ENCODE measurements at regions not wholly inside any gene's neighbourhood (a gene's known extent, or its start where the extent isn't known, plus 50 kb on each side); places are given as distances from the start of the nearest gene placed in this dataset.

DNA sequence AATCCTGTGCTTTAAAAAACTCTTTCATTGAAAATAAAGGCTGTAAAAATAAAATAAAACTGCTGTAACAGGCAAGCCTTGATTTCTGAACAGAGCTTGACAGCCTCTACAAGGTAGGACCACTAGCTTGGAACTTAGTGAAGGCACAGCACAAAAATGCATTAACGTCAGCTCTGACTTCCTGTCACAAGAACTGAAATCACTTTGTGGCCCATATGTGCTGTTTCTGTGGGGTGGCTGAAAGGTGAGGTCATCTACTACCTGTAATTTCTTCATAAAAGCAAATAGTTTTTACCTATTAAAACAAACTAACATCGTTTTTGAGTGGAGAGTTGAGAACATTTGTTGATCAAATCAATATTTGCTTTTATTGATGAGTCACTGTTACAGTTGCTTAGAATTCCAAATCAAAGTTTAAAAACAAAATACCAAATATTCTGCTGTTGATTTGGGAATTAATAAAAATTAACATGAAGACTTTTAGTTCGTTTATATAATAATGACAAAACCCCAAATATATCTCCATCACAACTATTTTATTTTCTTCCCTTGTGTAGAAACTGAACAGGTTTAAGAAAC, 1034.1 kb downstream of the MCTP2 start:
- no peak for DNase-seq

DNA sequence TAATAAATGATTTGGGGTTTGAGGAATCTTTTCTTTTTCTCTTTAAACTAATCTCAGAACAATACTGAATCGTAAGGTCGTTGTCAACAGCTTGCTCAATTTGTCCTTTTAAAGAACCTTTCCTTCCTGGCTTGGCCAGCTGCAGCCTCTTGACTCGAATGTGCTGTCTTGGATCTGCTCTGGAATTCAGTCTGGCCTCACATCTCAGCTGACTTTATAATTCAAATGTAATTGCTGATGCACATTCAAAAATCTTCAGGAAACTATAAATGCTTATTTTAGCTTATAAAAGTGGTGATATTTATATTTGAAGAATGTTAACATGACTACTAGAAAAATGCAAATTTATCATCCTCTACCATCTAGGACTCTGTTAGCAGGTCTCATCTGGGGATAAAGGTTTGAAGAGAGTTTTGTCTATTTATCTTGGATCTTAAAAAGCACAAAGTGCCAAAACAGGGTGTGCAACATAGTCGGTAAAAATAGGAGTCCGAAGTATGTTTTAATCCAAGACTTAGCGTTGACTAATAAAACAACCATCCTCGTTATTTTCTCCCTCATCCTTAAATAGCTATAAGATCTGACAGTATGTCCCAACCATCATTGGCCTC, 1035.2 kb downstream of the MCTP2 start:
- no peak for DNase-seq

DNA sequence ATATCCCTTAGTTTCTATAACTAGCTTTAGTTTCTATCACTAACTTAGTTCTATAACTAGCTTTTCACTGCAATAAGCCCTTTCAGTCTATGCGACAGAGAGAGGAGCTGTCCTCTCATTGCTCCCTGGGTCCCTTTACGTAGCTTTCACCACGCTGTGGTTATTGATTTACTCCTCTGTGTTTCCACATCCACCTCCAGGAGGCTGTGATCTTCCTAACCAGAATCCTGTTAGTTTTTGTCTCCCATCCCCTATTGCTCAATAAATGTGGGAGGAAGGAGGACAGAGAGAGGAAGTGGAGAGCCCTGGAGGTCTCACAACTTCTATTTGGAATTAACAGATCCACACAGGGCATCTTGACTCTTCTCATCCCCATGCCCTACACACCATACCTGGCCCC, 1036.1 kb downstream of the MCTP2 start:
- no peak for DNase-seq

DNA sequence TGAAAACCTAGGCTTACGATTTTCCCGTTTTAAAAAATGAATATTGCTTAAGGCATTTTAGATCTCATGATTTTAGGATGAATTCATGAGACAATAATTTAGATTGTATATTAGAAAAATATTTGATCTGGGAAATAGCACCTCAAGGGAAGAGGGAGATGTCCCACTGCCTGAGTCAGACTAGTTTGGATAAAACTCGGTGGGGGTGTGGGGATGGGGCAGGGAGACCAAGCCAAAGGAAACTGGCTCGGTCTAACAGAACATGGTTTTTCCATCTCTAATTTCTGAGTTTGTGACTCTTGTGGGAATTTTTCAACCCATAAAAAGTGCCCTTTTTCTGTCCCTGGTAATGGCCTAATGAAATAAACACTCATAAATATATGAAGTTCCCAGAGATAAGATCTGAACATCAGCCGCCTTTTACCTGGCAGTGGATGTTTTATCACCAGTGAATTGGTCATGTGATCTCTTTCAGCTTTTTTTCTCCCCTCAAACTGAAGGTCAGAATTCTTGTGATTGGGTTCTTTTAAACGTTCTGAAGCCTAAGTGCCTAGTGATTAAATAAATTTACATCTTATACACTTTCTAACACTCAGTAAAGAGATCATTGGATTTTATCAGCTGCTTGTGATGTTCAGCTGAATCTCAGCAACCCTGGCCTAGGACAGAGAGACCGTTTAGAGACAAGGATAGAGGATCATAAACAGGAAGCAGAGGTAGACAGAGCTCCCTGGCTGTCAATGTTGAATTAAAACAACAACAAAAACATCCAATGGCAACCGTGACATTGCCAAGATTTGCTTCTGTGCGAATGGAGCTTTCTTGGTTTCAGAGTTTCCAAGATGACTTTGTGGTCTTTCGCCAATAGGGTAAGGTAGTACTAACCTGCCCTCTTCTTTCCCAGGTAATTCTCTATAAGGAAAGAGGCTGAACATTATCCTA, 1038.2 kb downstream of the MCTP2 start:
- DNase-seq: no peak

DNA sequence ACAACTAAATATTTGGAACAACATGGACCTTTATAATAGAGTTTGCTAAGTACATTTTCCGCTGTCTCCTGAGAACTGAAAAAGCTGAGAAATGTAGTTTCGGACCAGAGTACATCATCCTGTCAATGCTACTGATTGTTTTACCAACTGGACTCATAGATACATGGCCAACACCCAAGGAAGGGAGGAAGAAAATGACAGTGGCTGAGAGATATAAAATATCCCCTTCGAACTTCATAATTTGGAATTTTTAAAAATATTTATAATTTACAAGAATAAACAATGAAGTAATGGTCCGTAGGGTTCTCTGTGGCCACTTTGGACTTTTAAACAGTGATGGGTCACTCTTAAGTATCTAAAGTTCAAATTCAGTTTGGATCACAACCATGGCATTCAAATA, 1042.7 kb downstream of the MCTP2 start:
- DNase-seq: no peak

DNA sequence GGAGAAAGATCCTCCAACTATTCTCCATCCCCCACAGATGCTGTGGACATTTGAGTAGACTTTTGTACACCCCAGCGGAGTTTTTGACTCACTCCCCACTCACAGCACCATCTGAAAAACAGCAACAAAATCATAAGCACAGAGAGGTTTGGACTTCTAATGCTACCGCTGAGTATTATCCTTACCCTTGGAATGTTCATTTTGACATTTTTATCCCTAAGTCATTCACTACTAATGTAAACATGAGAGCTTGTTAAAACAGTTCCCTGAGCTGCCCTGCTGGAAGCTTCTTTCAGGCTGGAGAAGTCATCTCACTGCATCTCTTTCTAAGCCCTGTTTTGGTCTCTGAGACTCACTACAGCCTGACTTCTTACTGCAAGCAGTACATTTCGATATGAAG, 1045.9 kb downstream of the MCTP2 start:
- no peak for DNase-seq

DNA sequence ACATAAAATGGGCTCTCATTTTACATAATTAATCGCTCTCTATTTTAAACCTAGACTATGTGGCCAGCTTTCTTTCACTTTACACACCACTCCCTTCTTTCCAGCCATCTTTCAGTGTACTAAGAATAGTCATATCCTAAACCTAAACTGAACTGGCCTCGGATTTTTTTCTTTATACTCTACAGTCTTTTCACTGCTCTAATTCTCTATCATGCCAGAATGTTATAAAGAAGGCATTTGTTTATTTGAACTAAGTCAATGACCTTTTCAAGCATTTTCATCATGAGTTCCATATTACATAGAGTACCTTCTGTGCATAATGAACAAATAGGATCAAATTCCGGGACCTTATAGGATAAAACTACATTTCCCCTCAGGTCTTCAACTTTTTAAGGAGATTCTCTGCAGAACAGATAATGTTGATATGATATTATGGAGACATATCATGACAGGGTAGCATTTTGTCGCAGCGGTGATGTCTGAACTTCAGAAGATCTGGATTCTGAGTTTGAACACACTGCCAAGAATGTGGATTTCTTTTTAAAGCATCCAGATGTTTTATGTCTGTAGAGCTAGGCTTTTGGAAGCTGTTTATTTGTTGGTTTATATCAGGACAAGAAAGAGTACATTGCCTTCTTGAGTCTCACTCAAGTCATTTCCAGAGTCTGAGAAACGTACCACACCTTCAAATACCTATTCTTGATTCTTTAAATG, 1047.3 kb downstream of the MCTP2 start:
- no peak for DNase-seq

DNA sequence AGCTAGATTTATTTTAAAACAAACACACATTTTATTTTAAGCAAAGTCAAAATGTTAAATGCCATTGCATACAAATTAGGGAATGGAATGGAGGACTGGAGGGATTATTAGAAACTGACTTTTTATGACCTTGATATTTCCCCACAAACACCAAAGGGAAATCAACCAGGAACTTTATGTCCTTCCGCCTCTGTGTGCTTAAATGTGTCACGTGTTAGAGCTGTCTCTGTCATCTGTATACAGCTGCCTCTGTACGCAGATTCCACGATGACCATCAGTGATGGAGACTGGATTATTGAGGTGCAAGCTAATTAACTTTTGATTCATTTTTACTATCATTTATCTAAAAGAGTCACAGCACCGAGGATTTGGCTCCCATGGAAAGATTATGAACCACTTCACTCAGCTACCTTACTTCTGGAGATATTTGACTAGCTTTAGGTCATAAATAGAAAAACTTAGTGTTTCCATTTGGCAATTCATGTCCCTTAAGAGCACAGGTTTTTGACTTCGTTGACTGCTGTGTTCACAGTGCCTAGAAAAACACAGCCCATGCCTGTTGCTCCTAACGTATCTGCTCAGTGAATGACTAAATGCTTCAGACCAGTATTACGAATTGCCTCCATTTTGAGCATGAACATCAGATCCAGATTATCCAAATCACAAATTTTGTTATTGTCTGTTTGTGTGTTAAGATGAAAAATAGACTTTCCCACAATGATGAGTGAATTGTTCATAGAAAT, 1048.1 kb downstream of the MCTP2 start:
- no peak for DNase-seq

DNA sequence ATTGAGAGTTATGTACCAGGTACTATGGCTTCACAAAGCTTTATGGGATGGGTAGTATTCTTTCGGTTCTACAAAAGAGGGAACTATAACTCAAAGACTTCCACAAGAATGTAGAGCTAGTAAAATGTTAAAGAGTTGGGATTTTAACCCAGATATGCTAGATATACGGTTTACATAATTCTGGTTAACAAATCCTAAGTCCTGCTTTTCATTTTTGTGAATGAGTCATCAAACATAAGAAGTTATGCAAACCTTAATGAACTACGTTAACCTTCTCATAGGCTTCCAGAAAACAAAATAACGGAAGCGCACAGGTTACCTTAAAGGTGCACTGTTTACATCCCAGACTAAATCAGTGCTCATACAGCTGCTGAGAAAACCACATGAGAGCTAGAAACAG, 1049.3 kb downstream of the MCTP2 start:
- no peak for DNase-seq

DNA sequence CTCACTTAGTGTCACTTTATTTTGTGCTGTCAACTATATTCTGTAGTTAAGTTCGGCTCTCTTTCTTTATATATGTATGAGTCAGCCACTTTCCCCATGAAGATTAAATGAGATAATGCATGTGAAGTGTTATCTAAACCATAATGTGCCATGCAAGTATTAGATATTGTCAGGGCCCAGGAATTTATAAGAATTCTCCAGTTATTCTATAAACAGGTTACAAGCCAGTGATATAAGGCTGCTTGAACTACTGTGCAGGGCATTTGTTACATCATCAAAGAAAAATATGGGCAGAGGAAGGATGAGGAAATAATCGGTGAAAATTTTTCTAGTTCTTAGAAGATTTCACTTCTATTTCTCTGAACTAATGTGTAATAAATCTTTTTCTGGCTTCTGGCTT, 1049.0 kb upstream of the NR2F2 start:
- no peak for DNase-seq

DNA sequence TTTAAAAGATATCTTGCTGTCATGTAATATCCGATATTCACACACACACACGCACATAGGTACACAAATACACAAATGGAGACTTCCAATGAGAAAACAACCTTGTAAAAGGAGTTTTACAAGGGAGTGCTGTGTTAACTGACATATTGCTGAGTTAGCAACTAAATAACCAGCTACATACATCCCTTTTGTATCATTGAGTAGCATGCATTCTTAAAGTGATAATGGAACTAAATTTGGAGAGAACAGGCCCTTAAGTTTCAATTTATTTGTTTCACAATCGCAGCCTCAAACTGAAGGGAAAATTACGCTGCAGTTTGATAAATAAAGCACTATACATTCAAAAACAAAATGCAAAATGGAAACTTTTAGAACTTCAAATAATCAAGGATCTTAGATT, 1046.0 kb upstream of the NR2F2 start:
- no peak for DNase-seq

DNA sequence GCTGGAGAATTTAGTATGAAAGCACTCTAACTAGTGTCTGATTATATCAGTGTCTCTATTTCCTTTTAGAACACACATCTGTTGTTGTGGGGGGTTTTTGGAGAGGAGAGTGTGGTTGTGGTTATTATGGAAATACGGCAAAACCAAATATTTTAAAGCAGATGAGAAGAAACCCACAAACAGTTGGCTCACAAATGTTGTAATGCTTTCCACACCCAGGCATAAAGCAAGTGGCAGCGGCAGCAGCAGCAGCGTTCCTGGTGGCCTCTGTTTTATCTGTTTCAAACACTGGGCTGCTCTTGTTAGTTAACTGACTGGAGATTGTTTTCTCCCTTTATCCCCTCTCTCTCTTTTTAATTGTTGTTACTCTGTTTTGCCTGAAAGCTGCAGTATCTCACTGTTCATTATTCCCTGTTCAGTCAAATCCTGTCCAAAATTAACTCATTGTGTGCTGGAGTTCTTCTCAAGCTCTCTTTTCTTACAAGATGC, 1045.5 kb upstream of the NR2F2 start:
- DNase-seq: no peak

DNA sequence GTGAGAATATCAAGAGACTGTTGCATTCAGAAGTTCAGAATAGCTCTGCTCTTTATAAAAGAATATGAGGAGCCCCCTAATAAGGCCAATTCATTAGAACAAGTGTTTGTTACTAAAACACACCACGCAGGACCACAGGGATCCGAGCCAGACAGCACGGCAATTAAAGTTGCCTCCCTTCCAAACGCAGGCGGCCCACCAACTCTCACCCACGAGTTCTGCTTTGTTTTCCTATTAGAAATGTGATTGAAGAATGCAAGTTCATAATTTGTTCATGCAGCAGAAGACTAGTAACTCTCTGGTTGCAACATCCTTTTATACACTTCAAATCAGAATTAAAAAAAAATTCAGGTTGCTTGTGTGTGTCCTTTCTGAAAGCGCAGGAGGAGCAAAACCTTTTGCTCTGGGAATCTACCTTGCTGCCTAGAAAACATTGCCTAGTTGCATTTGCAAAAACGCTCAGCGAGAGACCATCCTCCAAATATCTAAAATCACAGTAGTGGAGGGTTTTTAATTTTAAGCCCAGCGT, 1044.1 kb upstream of the NR2F2 start:
- no peak for DNase-seq

DNA sequence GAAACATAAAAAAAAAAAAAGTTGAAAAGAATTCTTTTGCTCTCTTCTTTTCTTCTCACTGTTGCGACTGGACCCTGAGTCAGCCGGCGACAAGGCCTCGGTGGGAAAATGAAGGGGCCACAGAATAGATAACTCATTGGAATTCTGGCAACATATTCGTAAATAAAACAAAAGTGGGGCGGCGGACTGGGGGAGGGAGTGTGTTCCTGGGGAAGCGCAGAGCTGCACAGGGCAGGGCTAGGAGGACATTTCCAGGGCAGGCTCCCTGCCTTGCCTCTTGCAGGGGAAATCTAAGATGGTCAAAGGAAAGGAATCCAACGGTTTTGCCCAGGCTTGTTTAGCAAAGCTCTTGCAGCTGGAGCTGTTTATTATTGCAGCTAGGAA, 1042.8 kb upstream of the NR2F2 start:
- DNase-seq: no peak

DNA sequence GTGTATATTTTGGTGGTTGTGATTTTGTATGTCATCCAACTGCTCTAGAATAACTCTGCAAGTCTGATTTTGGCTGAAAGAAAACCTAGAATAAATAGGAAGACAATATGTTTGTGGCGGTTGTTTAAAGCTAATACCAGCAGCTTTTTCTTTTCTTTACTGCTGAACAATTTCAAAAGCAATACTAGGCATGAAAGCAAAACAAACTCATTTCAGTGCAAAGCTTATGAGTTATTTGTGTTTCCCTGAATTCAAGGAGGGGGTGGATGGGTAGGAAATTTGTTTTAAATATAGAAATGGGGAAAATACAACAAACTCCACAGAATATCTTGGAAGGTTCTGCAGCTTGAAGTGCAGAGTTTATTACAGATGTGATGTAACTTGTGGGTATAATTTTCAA, 1041.9 kb upstream of the NR2F2 start:
- no peak for DNase-seq

DNA sequence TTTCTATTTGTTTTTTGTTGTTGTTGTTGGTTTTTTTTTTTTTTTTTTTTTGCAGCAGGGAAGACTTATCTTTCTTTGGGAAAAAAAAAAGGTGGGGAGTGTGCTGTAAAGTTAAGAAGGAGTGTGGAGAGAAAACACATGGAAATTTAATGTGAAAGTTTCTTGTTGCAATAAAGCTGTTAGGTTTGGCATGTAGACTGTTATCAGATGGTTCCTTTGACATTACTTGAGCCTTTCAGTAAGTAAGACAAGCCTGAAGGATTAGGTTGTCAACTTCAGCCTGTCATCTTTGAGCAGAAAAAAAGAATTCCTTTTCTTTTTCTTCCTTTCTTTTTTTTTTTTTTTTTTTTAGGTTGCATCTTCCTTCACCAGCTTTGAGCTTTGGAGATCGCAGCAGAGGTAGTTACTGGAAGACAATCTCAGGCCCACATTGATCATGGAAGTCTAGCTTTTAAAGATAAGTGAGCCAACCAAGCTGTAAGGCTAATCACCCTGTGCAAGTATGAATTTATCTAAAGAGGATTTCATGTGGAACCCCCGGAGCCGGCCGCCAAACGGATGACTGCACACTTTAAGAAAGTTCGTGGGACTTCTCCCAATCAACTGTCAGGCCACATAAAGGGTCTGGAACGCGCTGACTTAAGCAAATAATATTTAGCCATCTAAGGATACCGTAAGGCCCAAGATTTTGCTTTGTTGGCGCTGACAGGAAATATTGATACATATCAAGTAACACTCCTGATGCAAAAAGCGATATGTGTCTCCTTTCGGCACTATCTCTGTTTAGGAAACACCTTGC, 1040.1 kb upstream of the NR2F2 start:
- no peak for DNase-seq

DNA sequence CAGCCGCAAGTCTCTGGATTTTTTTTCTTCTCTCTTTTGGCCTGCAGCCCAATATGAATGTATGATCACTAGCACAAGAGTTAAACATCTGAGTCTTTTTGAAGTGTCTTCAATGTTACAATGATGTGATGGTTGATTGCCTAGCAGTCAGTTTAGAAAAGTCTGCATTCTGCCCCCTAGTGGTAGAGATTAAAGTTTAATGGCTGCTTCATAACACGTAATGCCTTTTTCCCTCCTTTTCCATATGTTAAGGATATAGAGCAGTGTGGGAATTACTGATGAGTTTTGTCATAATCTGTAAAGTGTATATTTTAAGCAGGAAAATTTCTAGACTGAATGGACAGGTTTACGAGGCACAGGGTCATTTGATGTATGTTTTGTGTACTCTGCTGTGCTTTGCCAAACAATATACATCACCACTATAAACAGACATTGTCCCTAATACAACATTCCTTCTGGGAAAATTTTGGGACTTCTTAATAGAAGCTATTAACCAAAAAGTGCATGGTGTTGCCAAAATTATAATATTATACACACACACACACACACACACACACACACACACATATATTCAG, 1038.5 kb upstream of the NR2F2 start:
- DNase-seq: no peak

DNA sequence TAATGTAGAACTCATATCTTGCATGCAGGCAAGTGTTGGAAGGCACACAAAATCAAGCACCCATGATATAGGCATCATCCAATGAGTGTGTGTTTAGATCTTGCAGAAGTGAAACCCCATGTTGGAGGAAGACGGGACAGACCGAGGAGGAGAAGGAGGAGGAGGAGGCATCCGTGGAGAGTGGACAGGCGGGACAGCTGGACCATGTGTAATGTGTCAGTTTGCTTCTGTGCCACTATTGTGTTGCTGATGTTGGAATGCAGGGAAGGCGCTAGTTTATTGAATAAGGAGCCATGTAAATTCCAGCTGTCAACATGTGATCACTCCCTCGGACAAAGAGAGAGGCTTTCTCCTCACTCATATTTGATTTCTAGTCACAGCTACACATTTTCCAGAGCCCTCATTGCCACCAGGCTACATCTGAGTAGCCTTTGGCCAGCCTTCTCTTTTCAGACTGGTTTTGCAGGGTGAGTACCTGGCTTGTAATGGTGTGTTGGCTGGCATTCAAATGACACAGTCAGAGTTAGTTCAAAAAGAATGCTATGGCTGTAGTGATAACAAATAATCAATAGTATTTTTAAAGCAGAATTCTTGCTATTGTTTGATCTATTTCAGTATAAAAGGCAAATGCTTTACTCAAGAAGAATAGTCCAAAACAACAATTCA, 1037.6 kb upstream of the NR2F2 start:
- no peak for DNase-seq

DNA sequence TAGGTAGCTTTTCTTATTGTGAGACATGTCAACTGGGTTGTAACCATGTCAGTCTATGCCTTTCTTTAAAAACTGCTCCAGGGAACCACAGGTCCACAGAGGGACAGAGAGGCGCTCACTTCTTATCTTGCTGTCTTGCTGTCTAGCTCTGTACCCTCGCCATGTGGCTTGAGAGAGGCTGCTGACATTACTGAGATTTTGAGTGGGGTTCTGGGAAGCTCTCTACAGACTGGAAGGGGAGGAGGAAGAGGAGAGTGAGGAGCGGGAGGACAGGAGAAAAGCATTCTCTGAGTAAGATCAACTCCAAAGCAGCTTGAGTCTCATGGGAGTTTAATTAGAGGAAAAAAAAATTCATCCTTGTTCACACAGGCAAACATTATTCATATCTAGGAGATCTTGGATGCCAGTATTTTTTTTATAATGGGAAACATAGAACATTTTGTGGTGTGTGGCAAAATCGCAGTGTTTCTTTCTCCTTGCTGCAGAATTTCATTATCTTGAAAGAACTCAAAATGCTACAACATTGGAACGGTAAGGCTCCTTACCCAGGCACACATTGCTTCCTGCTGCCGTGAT, 1037.0 kb upstream of the NR2F2 start:
- DNase-seq: no peak

DNA sequence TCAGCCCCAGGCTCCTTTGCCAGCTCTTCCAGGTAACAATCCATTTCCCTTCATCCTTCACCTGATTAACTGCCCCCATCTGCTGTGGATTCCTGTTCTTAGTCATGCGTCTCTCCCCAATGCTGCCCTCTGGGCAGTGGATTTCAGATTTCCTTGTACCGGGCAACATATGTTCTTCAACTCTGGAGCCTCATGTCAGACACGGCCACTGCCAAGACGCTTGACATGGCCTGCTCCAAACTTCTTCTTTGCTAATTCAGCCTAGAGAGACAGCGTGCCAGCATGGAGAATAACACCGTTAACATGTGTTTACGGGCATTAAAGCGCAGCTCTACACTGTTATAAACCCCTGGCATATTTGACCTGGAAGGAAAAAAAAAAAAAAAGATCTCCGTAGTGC, 1035.1 kb upstream of the NR2F2 start:
- DNase-seq: no peak
